Caco-2 (cell line): ENCODE measurements at regions not wholly inside any gene's neighbourhood (a gene's known extent, or its start where the extent isn't known, plus 50 kb on each side); places are given as distances from the start of the nearest gene placed in this dataset.

Experiments used
- BruUV-seq: library from RNA; stranded (reverse); fragments of 400-500 nt; replicated peaks from 2 replicates; lab custom pipeline; 2021; lab: Mats Ljungman, UMichigan
- CTCF ChIA-PET: fragments of 300-600 bp; sonication (Branson Sonifier 250); formaldehyde crosslinking; loops from one replicate; lab custom pipeline; 2022; ENCODE audit warnings: antibody characterized with exemption; lab: Charles Lee
- POLR2A ChIA-PET: fragments of 300-600 bp; sonication (Branson Sonifier 250); formaldehyde crosslinking; loops from one replicate; lab custom pipeline; 2022; ENCODE audit warnings: antibody characterized with exemption; lab: Charles Lee
- DNase-seq, 2 experiments: peaks; one replicate each; pipeline versions ENCODE4 v3.0.0 to v3.0.0-alpha.2; 2020 to 2022
- H3K27me3 ChIP-seq: replicated peaks from 2 replicates; pipeline ENCODE4 v1.6.0; 2011; ENCODE audit warnings: low read length; ENCODE audit not compliant: control insufficient read depth, insufficient read depth
- H3K36me3 ChIP-seq: 2 replicates; pipeline ENCODE4 v1.5.1; 2011; ENCODE audit warnings: low read length; ENCODE audit not compliant: control insufficient read depth, insufficient read depth
- H3K4me1 ChIP-seq: fragments of 250-450 bp; sonication (Bioruptor Pico); 2 replicates; pipeline ENCODE4 v1.5.1; 2020; ENCODE audit warnings: mild to moderate bottlenecking
- H3K4me3 ChIP-seq: 2 replicates; pipeline ENCODE4 v1.5.1; 2011; ENCODE audit warnings: low read depth, mild to moderate bottlenecking, control low read depth, low read length
- H3K9me3 ChIP-seq: fragments of 250-450 bp; sonication (Bioruptor Pico); 2 replicates; pipeline ENCODE4 v1.5.1; 2020; ENCODE audit warnings: mild to moderate bottlenecking, moderate library complexity
- H3K27ac Mint-ChIP-seq: one replicate; pipeline ENCODE4 v1.8.0; 2022; ENCODE audit warnings: mixed read lengths; ENCODE audit not compliant: unreplicated experiment
- H3K27me3 Mint-ChIP-seq: one replicate; pipeline ENCODE4 v1.8.0; 2022; ENCODE audit warnings: mixed read lengths; ENCODE audit not compliant: insufficient read depth, unreplicated experiment
- H3K36me3 Mint-ChIP-seq: one replicate; pipeline ENCODE4 v1.8.0; 2022; ENCODE audit warnings: mild to moderate bottlenecking, mixed read lengths; ENCODE audit not compliant: insufficient read depth, unreplicated experiment
- H3K4me1 Mint-ChIP-seq: one replicate; pipeline ENCODE4 v1.8.0; 2022; ENCODE audit warnings: low read depth, mixed read lengths; ENCODE audit not compliant: unreplicated experiment
- H3K4me3 Mint-ChIP-seq: one replicate; pipeline ENCODE4 v1.8.0; 2022; ENCODE audit warnings: mild to moderate bottlenecking, moderate library complexity, mixed read lengths; ENCODE audit not compliant: unreplicated experiment
- H3K9me3 Mint-ChIP-seq: one replicate; pipeline ENCODE4 v1.8.0; 2022; ENCODE audit warnings: mixed read lengths; ENCODE audit not compliant: unreplicated experiment
- CTCF ChIP-seq, 2 experiments: fragments of 200-600 bp in 1 of 2; IDR thresholded peaks; 1 replicate in 1 of 2; 2 replicates in 1 of 2; pipeline versions ENCODE4 v1.5.1 to v1.8.0; 2011 to 2022; ENCODE audit warnings: antibody characterized with exemption in 1 of 2, control low read depth in 1 of 2, inconsistent platforms in 1 of 2, low read depth in 1 of 2, low read length in 1 of 2, mild to moderate bottlenecking in 1 of 2, moderate library complexity in 1 of 2; ENCODE audit not compliant: insufficient read depth in 1 of 2, severe bottlenecking in 1 of 2, unreplicated experiment in 1 of 2
- intact Hi-C: fragments of 100-400 bp; cut with micrococcal nuclease; formaldehyde crosslinking; loops from one replicate; pipeline ENCODE4 v1.10.0; 2022; ENCODE audit not compliant: unreplicated experiment

DNA sequence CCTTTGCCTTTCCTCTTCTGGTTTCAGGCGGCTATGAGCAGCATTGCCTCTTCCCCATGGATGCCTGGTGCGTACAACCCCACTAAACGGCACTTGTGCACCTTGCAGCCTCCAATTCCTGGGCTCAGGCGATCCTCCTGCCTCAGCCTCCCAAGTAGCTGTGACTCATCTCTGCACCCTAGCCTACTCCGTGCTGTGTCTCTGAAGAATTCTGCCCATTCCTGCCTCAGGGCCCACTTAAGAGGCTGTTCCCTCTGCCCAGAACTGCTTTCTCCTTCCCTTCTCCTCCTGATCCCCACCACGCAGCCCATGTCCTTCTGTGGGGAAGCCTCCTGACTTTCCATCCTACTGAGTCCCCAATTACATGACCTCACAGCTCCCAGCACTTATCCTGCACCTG, 142.2 kb upstream of the ZNF507 start:
- Mint-ChIP-seq H3K4me3 (no peak overlapping the region), H3K27ac (no peak overlapping the region), H3K36me3 (no peaks in the 10 kb centered on the region), H3K27me3 (peaks cover 5% of the 10 kb centered on the region), H3K4me1 (no peaks in the 10 kb centered on the region), H3K9me3 (peaks cover 12% of the 10 kb centered on the region)
- ChIA-PET CTCF (no interaction called here), POLR2A (no interaction called here)
- DNase-seq, result no peak
- Histone ChIP-seq H3K36me3 (no peaks in the 10 kb centered on the region), H3K4me3 (no peak overlapping the region), H3K27me3 (no peaks in the 10 kb centered on the region), H3K9me3 (no peaks in the 10 kb centered on the region), H3K4me1 (no peaks in the 10 kb centered on the region)
- no peak for TF ChIP-seq CTCF (IDR thresholded peaks at IDR 0.05; ENCODE audit: insufficient read depth in 1 of 2, low read depth in 1 of 2, low read length in 1 of 2, severe bottlenecking in 1 of 2, unreplicated experiment in 1 of 2)
- no TSS peak for BruUV-seq
- intact Hi-C loops, result no loop called here

GRCh38 chr19:32206065-32206464, 139.3 kb upstream of the ZNF507 start:
- no peak for DNase-seq
- H3K36me3 Mint-ChIP-seq, result no peaks in the 10 kb centered on the region
- peaks cover 21% of the 10 kb centered on the region for H3K9me3 Mint-ChIP-seq
- BruUV-seq, result no TSS peak
- ChIA-PET POLR2A (no interaction called here), CTCF (no interaction called here)
- Histone ChIP-seq H3K9me3 (peaks cover 11% of the 10 kb centered on the region; the same call in 1 of the 2 replicates), H3K4me3 (no peak overlapping the region), H3K36me3 (no peaks in the 10 kb centered on the region), H3K4me1 (no peaks in the 10 kb centered on the region), H3K27me3 (no peaks in the 10 kb centered on the region)
- no peaks in the 10 kb centered on the region for H3K4me1 Mint-ChIP-seq
- intact Hi-C loops, result no loop called here
- H3K27ac Mint-ChIP-seq, result no peak overlapping the region
- TF ChIP-seq CTCF (IDR thresholded peaks at IDR 0.05; ENCODE audit: insufficient read depth in 1 of 2, low read depth in 1 of 2, low read length in 1 of 2, severe bottlenecking in 1 of 2, unreplicated experiment in 1 of 2), result no peak
- H3K4me3 Mint-ChIP-seq, result no peak overlapping the region
- H3K27me3 Mint-ChIP-seq, result peaks cover 8% of the 10 kb centered on the region

DNA sequence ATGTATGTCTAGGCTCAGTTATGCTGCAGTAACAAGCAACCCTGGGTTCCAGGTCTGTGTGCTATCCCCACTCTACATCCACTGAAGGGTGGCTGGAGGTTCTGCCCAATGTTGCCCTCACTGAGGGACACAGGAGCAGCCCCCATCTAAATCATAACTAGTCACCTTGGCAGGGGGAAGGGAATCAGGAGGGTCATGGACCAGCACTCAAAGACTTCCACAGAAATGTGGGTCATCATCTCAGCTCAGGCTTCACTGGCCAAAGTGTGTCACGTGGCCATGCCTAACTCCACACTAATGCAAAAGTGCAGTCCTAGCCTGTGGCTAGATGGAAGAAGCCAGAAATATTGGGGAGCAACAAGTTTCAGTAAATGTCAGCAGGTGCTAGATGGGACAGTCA, 137.3 kb upstream of the ZNF507 start:
- Mint-ChIP-seq H3K36me3 (no peaks in the 10 kb centered on the region), H3K4me3 (no peak overlapping the region), H3K4me1 (no peaks in the 10 kb centered on the region), H3K9me3 (peaks cover 32% of the 10 kb centered on the region), H3K27me3 (peaks cover 8% of the 10 kb centered on the region), H3K27ac (no peak overlapping the region)
- no peak for TF ChIP-seq CTCF (IDR thresholded peaks at IDR 0.05; ENCODE audit: insufficient read depth in 1 of 2, low read depth in 1 of 2, low read length in 1 of 2, severe bottlenecking in 1 of 2, unreplicated experiment in 1 of 2)
- BruUV-seq, result no TSS peak
- Histone ChIP-seq H3K4me1 (no peaks in the 10 kb centered on the region), H3K27me3 (no peaks in the 10 kb centered on the region), H3K4me3 (no peak overlapping the region), H3K9me3 (peaks cover 11% of the 10 kb centered on the region; the same call in 1 of the 2 replicates), H3K36me3 (no peaks in the 10 kb centered on the region)
- intact Hi-C loops, result no loop called here
- no peak for DNase-seq
- POLR2A ChIA-PET, result no interaction called here
- CTCF ChIA-PET, result no interaction called here
